T47D (cell line): ENCODE measurements at regions not wholly inside any gene's neighbourhood (a gene's known extent, or its start where the extent isn't known, plus 50 kb on each side); places are given as distances from the start of the nearest gene placed in this dataset.
A peak's percentile ranks its signal among the peaks of the same experiment; 100 is the strongest.

Experiments
- DNase-seq, 2 experiments: peaks; one replicate each; pipeline versions ENCODE4 v3.0.0 to v3.0.0-alpha.2; 2011 to 2012; ENCODE audit warnings: low read depth in 1 of 2, low spot score in 1 of 2
- JUND ChIP-seq: IDR thresholded peaks from 2 replicates; pipeline ENCODE4 v1.6.1; 2012; ENCODE audit warnings: low read depth
- in situ Hi-C: cut with HindIII; loops from 2 replicates; pipeline ENCODE4 v1.10.0; 2016; ENCODE audit warnings: low sequenced_read_pairs, low pct_unique_long_range_greater_than_20kb

DNA sequence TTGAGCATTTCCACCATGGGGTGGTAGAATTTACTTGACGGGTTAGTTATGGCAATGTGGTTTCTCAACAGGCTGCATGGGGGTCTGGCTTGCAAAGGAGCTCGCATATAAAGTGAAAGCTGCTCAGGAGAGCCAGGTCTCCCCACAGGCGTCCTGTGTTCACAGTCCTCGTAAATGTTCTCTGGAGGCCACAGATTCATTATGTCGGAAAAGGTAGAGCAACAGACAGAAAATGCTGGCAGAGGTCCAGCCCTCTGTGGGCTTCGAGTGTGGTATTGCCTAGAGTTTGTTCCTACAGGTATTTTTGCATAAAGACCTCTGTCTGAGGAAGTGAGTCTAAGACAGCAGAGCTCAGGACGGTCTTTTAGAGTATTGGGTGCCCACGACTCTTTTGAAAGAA is 96.4 kb downstream of the CDCA7 start:
- no peak for TF ChIP-seq JUND
- in situ Hi-C loops: no loop called here
- no peak for DNase-seq

DNA sequence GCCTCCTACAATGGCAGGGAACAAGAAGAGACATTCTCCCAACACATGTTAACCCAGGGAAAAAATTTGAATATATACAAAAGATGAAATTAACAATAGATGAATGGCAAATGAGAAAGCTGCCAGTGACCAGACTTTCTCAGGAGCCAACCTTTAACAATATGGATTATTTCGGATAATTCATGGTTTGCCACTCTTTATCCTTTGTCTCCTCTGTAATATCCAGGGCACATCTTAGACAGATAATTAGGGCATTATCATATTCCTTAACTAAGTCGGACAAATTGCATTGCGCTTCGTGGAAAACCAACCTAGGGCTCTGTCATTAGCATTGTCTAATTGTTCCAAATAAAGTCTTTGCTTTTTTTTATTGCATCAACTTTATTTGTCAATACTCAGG is 97.3 kb downstream of the CDCA7 start:
- in situ Hi-C loops: no loop called here
- DNase-seq: no peak

DNA sequence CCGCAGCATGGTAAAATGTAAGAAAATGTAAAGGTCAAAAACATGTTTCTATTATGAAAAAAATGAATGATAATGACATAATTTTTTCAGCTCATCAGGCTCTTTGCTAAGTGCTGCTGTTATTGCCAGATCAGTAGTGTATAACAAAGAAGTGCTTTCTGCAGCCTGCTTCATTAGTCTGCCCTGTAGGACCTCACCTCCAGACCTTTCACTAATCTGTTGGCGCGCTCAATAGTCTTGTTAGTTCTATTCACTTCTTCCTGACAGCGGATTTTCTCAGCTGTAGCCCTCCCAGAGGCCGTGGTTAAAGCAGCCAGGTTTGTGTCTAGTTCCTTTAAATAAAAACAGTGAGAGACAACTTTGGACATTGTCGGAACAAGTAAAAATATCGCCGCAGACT is 97.7 kb downstream of the CDCA7 start:
- in situ Hi-C loops: no loop called here
- TF ChIP-seq JUND: no peak
- DNase-seq: no peak

More for the DNA sequence above, 97.3 kb downstream of the CDCA7 start:
- no peak for TF ChIP-seq JUND

DNA sequence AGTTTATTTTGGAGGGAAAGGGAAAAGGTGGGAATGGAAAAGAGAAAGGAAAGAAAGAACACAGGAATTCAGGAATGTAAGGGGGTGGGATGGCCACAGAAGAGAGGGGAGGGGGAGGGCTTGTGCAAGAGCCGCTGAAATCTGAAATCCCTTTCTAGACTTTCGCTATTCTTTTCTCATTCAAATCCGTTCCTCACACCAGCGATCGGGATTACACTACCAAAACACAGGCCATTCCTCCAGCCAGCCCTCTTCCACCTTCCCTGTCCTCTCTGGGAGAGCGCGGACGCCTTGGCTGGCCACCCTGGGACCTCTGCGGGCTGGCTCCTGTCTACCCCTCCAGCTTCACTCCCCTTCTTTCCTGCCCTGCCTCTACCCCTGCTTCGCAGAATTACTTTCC is 102.3 kb downstream of the CDCA7 start:
- in situ Hi-C loops: no loop called here
- TF ChIP-seq JUND: no peak
- no peak for DNase-seq

DNA sequence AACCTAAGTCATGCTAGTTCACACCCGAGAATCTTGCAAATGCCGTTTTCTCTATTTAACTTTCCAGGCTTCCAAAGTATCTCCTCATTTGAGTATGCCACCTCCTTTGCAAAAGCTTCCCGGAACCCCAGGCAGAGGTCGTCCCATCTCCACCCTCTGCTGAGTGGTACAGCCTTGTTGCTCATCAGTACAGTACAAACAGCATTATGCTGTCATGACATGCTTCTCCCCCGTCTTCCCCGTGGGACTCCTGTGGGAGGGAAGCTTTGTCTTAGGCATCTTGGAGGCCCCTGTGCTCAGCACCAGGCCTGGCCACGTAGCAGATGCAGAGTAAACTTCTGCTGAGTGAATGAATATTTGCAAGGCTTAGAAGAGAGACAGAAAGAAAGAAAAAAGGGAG is 102.7 kb downstream of the CDCA7 start:
- DNase-seq: no peak
- in situ Hi-C loops: no loop called here
- TF ChIP-seq JUND: no peak

DNA sequence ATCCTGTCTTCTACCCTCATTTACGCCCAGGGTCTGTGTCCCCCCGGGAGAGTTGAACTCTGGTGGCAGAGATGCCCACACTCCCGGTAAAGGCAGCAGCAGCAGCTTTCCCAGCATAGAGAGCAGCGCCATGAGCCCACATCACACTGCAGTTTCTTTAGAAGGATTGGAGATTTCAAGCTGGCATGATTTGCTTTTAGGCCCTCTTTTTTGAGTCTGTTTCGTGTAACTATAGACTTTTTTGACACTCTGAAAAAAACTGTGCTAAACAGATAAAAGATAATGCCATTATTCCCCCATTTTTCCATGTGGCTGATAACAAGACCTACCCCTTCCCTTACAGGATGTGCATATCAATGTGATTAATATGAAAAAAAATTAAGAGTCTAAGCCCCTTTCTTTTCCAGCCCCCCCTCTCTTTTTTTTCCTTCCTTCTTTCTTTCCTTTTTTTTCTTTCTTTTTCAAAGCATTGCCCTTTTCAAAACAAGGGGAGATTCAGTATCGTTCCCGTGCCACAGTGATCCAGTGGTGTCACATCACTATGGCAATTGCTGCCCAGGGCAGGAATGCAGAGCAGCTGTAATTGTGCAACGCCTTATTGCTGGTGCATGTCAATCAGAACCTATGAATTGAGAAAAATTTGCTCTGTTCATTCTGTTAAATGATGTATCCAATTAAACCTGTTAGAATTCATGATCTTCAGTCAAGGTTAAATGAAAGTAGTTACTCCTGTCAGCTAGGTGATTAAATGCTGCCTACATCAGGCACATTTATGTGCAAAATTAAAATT is 104.5 kb downstream of the CDCA7 start:
- in situ Hi-C loops: no loop called here
- no peak for DNase-seq
- no peak for TF ChIP-seq JUND

DNA sequence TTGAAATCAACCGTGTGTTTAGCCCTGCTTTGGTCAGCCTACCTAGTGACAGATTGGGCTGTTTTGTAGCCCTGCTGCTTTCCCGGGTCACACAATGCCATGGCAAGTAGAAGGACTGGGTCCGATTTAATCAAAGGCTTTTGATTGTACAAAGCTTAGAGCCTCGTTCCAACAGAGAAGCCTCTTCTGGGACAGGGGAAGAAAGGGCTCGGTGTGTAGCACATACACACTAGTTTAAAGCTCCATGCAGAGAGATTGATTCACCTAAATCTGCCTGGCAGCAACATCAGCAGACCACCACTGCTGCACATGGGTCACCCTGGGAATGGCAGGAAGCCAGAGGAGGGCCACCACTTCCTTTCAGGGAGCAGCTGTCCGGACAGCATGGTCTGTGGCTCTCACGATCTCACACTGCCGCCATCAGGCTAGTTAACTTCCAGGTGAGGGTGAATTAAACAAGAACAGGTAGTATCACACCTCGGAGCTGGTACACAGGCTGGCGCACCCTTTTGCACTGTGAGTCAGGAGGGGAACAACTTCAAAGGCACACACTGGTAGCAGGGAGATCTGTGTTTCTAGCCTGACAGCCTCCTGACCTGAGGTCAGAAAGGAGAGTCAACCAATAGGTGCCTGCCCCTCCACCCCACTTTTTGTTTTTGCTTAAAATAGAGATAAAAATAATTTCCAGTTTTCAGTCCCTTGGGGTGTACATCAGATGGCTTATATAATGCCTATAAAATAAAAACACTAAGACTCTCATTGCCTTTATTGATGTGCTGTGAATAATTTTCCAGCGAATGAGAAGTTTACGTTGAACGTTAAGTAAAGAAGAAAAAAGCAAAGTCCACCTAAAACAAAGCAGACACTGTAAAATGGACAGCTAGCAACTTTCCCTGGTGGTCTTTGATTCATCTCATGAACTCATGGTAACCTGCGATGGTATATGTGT is 108.5 kb downstream of the CDCA7 start:
- no peak for DNase-seq
- TF ChIP-seq JUND: no peak
- in situ Hi-C loops: no loop called here

DNA sequence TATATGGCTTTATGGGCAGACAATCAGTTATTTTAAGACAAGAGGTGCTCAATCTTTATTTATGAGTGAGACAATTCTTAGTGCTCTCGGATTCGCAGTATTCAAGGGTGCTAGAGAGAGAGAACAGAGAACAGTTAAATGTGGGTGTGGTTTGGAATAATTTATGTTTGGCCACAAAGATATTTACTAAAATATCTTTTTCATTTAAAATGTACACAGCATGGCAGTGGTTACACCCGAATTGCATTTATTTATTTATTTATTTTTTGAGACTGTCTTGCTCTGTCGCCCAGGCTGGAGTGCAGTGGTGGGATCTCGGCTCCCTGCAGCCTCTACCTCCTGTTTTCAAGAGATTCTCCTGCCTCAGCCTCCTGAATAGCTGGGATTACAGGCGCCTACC is 109.2 kb downstream of the CDCA7 start:
- in situ Hi-C loops: no loop called here
- no peak for TF ChIP-seq JUND
- no peak for DNase-seq

DNA sequence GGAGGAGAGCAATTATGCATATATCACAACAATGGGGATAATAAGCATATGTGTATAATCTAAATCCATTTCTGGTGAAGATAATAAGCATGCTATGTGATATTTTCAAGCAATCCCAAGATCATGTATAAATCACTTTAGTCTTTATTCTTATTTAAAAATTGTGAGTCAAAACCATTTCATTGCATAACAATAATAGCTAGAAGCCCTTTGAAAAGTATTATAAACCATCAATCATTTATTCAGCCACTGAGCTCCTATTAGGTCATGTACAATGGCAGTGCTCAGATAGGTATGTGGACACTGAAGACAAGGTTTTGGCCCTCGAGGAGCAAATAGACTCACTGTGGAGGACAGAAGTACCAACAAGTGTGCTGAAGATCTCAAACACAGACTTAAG is 113.1 kb downstream of the CDCA7 start:
- DNase-seq: no peak
- TF ChIP-seq JUND: no peak
- in situ Hi-C loops: no loop called here

DNA sequence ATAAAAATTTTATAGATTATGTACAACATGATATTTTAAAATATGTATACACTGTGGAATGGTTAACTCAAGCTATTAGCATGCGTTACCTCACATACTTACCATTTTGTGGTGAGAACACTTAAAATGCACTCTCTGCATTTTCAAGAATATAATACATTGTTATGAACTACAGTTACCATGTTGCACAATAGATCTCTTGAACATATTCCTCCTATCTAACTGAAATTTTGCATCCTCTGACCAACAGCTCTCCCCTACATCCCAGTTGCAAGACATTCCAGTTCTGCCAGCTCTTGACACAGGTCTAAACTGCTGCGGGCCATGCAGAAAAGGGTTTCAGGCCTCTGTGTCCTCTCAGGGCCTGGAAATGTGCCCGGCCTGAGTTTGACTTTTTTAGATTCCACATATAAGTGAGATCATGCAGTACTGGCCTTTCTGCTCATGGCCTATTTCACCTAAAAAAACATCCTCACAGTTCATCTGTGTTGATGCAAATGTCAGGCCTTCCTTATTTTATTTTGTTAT is 113.7 kb downstream of the CDCA7 start:
- no peak for TF ChIP-seq JUND
- peak in 1 of 2 experiments; percentile 13 for DNase-seq
- in situ Hi-C loops: no loop called here

DNA sequence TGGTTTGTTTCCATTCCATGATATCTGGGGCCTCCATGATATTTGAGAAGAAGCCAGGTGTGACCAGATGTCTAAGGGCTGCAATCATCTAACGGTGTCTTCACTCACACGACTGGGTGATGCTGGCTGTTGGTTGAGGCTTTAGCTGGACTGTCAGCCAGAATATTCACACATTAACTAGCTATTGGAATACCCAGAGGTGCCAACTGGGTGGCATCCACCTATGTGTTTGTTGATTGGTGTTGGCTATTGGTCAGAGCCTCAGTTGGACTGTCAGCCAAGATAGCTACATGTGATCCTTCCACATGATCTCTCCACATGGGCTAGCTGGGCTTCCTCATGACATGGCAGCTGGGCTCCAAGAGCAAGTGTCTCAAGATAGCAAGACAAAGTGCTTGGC is 117.4 kb downstream of the CDCA7 start:
- DNase-seq: no peak
- TF ChIP-seq JUND: no peak
- in situ Hi-C loops: no loop called here

DNA sequence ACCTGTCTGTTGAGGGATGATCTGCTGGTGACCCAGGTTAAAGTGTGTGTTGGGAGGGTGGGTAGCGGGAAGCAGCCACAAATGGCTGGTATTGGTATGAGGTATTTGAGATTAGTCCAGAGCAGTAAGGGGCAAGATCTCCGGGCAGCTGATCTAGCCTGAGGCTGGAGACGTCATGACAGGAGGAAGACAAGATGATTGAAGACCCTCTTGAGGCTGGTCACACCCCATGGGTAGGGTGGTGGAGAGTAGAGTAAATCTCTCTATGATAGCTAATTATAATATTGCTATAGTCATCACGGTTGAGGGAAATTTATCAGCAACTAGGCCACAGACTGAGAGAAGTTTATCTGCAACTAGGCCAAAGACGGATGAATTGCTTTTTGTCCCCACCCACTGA is 128.5 kb downstream of the CDCA7 start:
- DNase-seq: no peak
- no peak for TF ChIP-seq JUND
- in situ Hi-C loops: no loop called here

DNA sequence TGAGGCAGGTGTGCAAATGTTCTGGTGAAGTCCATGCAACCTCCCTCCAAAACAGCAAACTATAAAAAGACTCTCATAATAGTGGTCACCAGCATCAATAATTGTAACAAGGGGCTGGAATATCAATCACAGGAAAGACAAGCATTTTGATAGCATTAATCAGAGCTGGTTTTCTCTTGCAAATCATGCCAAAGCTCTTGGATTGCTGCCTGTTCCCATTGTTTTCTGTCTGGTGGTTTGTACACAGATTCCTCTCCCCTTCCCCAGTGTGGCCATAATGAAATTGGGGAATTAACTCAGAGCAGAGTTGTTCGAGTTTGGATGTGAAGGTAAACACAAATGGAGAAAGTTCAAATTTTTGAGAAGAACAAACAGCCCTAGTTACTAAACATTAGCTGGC is 134.2 kb downstream of the CDCA7 start:
- no peak for DNase-seq
- no peak for TF ChIP-seq JUND
- in situ Hi-C loops: no loop called here
